ENCODE measurements at regions not wholly inside any gene's neighbourhood (a gene's known extent, or its start where the extent isn't known, plus 50 kb on each side); places are given as distances from the start of the nearest gene placed in this dataset.

DNA sequence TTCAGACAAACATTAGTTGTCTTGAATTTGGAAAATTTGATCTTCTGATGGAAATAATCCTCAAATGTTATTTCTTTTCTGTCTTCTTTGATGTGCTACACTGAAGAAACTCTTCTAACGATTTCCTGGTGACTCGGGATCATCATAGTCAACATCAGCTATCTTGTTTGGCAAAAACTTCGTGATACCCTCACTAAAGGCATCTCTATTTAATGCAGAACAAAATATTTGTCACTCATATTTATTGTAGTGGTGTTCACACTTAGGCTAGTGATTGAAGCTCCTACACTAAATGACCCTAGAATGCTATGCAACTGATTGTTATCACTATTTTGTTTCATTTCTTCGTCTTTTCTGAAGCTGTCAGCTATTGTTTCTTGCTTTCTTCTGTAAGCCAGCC, 334.7 kb upstream of the ZEB2 start:
- no peak for DNase-seq

DNA sequence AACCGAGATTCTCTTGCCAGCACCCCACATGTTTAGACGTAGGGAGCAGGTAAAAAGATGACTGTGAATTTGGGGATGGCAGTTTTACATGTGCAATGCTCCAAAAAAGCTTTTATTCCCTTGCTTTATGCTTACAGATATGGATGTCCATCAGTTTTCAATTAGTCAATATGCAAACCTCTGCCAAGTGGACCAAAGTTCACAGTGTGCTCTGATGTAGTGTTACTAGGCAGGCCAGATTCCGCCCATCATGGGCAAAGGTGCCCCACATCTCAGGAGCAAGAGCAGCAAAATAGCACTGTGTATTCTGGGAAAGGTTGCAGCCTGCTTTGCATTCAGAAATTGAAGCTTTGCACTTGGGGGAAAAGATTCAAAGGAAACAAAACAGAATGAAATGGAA, 329.7 kb upstream of the ZEB2 start:
- DNase-seq, result no peak

- DNase-seq, result no peak
Observed at GRCh38 chr2:144848423-144848822, 328.5 kb upstream of the ZEB2 start.

DNA sequence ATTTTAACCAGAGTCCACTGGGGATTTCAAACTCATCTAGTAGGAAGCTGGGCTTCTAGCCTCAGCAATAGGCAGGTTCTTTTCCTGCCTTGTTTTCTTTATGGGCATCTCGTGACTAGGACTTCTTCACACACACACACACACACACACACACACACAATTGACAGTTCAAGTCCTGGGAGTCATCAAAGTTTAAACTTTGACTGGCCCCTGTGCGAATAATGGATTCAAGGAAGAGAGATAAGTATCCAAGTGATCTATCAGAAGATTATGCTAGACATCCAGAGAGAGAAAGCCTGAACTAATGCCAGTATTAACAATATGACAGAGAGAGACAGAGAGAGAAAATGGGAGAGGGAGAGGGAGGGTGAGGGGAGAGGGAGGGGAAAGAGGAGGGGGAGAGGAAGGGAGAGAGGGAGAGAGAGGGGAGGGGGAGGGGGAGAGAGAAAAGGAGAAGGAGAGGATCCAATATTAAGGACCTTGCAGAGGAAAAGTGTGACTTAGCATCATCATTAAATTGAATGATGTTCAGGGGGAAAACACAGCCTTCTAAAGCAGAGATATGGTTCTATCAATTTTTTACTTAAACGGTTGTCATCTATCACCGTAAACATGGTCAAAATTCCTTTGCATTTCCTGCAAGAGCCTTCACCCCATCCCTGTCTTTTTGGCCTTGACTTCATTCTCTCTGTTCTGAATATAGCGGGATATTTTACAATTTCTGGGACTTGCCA, 327.6 kb upstream of the ZEB2 start:
- no peak for DNase-seq

DNA sequence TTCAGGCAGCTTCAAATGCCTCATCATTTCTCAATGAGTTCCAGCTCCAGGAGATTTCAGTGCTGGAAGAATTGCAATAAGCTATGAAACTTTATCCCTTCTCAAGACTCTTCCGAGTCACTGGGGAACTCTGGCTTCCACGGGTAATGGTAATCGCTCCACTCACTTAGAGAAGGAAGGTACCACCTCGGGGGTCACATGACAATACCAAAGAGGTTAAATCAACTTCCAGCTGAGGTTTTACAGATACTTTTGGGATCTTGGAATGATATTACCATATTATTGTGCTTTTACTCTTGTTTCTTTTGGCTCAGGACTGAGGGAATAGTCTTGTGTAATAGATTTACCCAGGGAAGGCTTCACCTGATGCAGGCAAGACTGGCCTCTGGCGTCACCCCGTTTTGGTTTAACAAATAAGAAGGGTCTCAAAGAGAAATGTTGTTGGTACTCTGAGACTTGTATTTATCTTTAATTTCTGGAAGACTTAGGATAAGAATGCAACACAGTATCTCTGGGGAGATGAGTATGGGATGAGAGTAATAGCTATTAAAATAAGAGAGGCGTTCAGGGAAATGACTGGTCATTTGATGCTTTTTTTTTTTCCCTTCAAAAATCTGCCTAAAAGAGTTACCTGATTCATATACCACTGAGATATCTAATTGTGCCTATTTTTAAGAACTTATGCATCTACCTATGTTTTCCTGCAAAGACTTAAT, 316.9 kb upstream of the ZEB2 start:
- no peak for DNase-seq

GRCh38 chr2:144835634-144836350, 315.9 kb upstream of the ZEB2 start:
- no peak for DNase-seq

DNA sequence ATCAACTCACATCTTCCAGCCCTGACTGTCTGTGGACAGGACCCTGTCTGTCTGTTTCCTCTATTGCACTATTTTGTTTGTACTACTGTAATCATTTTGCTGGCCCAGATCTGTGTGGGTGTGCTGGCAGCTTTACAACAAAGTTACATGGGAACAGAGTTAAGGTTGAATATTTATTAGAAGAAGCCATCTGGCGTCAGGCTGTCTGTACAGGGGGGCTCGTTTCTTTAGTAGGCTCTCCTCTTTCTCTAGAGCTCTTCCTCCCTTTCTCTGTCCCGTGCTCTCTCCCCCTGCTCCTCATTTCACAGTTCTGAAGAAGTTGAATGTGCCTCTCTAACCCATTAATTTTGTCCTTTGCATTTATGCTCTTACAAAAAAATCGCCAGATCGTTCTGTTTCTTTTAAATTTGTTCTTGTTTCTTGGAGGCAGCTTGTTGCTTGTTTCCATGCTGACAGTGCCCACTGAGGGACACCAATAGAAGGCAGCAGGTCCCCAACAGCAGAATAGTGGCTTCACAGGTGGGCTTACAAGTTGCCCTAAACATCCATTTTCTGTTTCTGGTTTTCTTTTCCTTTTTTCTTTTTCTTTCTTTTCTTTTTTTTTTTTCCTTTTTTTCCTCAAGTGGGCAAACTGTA, 315.2 kb upstream of the ZEB2 start:
- peak; percentile 31 to 32 for DNase-seq

DNA sequence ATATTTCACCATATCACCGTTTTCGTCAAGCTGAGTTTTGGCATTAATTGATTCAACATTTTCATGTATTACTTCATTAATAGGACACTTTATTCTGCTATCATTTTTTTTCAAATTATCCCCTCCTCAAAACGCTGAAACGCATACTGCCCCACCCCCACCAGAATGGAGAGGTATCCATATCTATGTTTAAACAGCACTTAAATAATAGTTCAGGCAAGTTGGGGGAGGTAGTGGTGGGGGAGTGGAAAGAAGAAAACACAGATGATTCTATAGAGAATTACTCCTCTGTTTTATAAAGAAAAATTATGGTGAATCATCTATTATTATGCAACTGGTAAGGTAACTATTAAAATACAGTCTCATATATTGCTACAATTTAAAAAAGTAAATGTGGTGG, 314.4 kb upstream of the ZEB2 start:
- no peak for DNase-seq

DNA sequence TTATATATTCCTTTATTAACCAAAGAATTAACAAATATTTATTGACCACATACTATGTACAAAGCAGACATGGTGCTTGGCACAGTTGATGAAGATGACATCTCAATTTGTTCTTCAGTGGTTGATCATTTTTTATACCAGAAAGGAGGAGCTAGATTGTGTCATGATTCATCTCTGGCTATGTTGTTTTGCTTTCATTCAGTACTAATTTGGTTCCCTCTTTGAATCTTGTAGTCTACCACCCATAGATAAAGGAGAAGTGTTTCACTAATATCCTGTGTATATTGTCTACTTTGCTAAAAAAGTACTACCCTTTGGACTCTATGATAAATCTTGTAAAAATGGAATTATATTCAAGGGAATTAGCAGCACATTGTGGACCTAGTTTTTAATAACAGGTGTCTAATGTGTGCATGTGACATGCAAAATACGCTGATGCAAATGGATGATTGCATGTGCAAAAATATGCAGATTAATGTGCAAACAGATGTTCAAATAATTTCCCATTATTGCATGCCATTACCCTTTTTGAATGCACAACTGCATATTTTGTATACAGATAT, 313.2 kb upstream of the ZEB2 start:
- DNase-seq, result peak; percentile 42 to 52

GRCh38 chr2:144832048-144832447, 312.1 kb upstream of the ZEB2 start:
- peak; percentile 30 to 35 for DNase-seq

DNA sequence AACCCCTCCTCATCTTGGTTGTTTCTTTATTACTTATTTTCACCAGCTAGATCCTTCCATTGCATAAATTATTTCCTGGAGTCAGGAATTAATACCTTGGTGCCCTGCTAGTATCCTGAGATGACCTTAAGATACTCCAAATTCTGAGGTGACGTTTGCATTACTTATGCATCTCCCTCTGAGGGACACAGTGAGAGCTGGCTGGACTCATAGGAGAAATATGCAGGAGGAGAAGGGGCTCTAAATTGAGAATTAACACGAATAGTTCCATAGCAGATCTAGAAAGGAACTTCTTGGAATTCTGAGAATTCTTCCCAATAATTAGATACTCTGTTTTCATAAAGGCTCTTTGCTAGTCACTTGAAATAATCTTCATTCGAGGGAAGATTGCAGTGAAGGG, 310.6 kb upstream of the ZEB2 start:
- no peak for DNase-seq

DNA sequence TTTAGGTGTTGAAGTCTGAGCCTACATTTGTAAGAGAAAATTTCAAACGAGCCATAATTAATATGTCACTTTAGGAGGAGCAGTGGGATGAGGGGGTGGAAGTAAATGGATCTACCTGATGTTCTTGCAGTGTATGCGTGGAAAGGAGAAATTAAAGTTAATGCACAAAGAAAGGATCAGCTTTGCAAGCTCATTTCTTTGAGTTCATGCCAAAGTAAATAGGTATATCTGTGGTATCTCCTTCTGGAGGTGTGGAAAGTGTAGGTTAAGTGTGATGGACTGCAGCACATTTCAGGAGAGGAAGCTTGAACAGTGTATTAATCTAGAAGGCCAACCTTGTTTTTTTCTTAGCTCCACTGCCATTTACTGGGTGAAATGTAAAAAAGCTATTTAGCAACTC, 307.5 kb upstream of the ZEB2 start:
- DNase-seq, result no peak

DNA sequence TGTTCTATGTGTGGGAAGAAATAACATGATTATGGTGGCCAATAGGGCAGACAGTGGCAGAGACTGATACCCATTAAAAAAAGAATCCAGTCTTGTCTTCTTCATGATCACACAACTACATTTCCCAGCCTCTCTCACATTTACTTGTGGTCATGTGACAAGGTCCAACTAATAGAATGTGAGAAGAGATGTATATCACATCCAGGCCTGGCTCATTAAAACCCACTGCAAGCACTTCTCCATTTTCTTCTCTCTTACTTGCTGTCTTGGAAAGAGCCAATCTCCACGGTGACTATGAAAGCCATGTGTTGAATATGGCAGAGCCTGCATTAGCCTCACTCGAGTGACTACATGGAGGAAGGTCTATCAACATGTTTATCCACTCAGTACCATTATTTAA, 306.2 kb upstream of the ZEB2 start:
- DNase-seq, result peak in 1 of 2 donors; percentile 29

DNA sequence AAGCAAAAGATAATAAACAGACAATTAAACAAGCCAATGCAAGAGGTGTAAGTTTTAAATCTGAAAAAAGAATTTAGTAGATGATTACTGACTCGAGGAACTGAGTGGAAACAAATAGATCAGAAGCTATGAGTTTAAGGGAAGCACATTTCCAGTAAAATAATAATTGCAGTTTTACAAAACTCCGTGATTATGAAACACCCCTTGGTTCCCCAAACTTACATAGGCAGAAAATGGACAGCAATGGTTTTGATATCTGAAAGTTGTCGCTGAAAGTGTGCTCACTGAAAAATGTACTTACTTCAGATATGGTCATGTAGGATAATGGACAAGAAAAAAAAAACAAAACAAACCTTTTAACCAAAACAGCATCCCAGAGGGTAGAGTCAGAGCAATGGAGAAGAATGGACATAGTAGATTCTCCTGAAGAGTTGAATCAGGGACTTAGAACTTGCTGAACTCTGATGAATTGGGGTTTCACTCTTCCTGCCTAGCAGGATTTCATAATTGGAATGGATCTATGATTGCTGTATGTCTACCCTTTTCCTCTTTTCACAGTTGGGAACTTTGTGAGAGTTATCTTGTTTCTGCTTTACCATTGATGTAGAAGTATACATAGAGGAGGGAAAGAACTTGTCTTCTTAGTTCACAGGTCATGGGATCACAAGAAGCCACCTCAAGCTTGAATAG, 305.6 kb upstream of the ZEB2 start:
- DNase-seq, result peak; percentile 91 to 98

DNA sequence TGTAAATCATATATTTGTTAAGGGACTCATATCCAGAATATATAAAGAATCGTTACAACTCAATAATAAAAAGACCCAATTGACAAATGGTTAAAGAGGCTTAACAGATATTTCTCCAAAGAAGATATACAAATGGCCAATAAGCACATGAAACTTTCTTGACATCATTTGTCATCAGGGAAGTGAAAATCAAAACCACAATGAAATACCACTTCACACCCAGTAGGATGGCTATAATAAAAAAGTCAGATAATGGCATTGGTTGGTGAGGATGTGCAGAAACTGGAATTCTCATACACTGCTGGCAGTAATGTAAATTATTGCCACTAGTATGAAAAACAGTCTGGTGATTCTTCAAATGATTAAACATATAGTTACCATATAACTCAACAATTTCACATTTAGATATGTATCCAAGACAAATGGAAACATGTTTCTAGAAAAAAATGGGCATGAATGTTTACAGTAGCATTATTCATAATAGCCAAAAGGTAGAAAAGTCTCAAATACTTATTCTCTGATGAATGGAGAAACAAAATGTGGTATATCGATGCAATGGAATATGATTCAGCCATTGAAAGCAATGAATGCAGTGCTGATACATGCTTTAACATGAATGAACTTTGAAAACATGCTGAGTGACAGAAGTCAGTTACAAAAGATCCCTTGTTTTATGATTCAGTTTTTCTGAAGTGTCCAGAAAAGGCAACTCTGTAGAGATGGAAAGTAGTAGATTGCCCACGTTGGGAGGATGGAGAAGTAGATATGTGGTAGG, 304.6 kb upstream of the ZEB2 start:
- peak; percentile 40 to 67 for DNase-seq

GRCh38 chr2:144822966-144823365, 303.0 kb upstream of the ZEB2 start:
- DNase-seq, result peak; percentile 79 to 80

DNA sequence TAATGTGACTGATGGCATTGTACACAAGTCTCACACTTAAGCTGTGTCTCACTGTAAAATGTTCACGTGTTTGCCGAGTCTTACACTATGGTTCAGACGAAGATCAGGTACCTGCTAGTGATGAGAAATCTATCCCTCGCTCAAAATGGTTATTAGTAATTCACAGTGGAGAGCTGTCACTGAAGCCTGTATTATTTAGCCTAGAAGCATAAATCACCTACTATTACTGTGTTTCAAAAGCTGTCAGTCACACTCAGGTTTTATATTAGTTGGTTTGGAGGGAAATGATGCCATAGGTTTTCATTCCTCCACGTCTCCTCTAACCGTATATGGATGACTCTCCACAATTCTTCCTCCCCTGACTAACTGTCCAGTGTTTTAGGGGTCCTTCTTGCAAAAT, 292.4 kb upstream of the ZEB2 start:
- DNase-seq, result no peak

GRCh38 chr2:144801766-144802165, 281.8 kb upstream of the ZEB2 start:
- no peak for DNase-seq

DNA sequence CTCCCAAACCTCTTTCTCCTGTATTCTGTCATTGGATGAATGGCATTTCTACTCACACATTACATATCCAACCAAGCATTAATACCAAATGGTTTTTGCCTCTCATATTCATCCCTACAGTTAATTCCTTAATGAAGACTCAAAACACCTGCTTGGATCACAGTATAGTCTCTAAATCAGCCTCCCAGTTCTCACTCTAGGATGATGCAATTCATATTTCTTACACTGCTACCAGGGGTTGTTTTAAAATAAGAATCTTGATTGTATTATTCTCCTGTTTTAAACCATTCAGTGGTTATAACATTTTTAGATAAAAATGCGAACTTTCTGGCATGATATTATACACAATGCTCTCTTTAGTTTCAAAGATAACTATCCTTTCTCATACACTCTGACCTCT, 281.4 kb upstream of the ZEB2 start:
- no peak for DNase-seq

GRCh38 chr2:144798989-144799388, 279.1 kb upstream of the ZEB2 start:
- no peak for DNase-seq

GRCh38 chr2:144798034-144798433, 278.1 kb upstream of the ZEB2 start:
- DNase-seq, result no peak

DNA sequence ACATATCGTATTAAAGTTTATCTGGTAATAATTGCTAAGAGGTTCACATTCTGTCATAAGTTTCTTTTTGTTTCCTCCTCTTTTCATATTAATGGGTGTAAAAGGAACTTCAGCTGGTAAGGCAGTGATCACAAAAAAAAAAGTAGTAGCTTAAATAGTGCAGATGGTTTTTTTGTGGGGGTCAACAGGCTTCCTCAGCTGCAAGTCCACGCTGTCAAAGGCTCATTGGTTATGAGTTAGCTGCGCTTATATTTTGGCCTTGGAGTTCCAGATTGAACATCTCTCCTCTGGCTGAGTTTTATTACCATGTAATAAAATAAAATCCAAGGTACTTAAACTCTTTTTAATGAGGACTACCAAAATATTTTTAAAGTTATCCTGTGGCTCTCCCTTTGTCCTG, 277.0 kb upstream of the ZEB2 start:
- DNase-seq, result no peak
